ENCODE measurements at regions not wholly inside any gene's neighbourhood (a gene's known extent, or its start where the extent isn't known, plus 50 kb on each side); places are given as distances from the start of the nearest gene placed in this dataset.

- TF ChIP-seq TARDBP (IDR thresholded peaks at IDR 0.05) (no peak), FOXM1 (IDR thresholded peaks at IDR 0.05; ENCODE audit: borderline replicate concordance) (no peak), HDGF (IDR thresholded peaks at IDR 0.05; ENCODE audit: borderline replicate concordance) (no peak), NFRKB (IDR thresholded peaks at IDR 0.05) (no peak), BHLHE40 (IDR thresholded peaks at IDR 0.05; ENCODE audit: borderline replicate concordance) (no peak), ARNT (IDR thresholded peaks at IDR 0.05) (no peak), CTBP1 (IDR thresholded peaks at IDR 0.05; ENCODE audit: borderline replicate concordance) (no peak), PKNOX1 (IDR thresholded peaks at IDR 0.05) (no peak), SP1 (IDR thresholded peaks at IDR 0.05) (no peak), FOXA1 (IDR thresholded peaks at IDR 0.05) (no peak), ELF4 (IDR thresholded peaks at IDR 0.05) (no peak), LEF1 (IDR thresholded peaks at IDR 0.05; ENCODE audit: borderline replicate concordance) (no peak)
- POLR2A ChIA-PET, result no interaction called here
- CTCF ChIA-PET, result no interaction called here
- DNase-seq (ENCODE audit: extremely low spot score), result no peak
Observed at GRCh38 chr20:48278961-48279481, 493.7 kb upstream of the SULF2 start.

GRCh38 chr20:48277266-48277665, 492.0 kb upstream of the SULF2 start:
- POLR2A ChIA-PET, result no interaction called here
- TF ChIP-seq FOXK2 (IDR thresholded peaks at IDR 0.05) (no peak), ARNT (IDR thresholded peaks at IDR 0.05) (no peak), HDGF (IDR thresholded peaks at IDR 0.05; ENCODE audit: borderline replicate concordance) (no peak), FOXM1 (IDR thresholded peaks at IDR 0.05; ENCODE audit: borderline replicate concordance) (no peak), PKNOX1 (IDR thresholded peaks at IDR 0.05) (no peak), LEF1 (IDR thresholded peaks at IDR 0.05; ENCODE audit: borderline replicate concordance) (no peak), FOXA1 (IDR thresholded peaks at IDR 0.05) (no peak), SP1 (IDR thresholded peaks at IDR 0.05) (no peak), NFRKB (IDR thresholded peaks at IDR 0.05) (no peak), ELF4 (IDR thresholded peaks at IDR 0.05) (no peak), SUZ12 (IDR thresholded peaks at IDR 0.05) (no peak), CTBP1 (IDR thresholded peaks at IDR 0.05; ENCODE audit: borderline replicate concordance) (no peak), TARDBP (IDR thresholded peaks at IDR 0.05) (no peak)
- CTCF ChIA-PET, result no interaction called here
- no peak for DNase-seq (ENCODE audit: extremely low spot score)

- ChIA-PET CTCF (interaction anchor here (0.7 kb wide), 1 partner anchor 423 kb away, joined by 3 read pairs; no protein-coding TSS in a partner anchor), POLR2A (no interaction called here)
- TF ChIP-seq CTBP1 (IDR thresholded peaks at IDR 0.05; ENCODE audit: borderline replicate concordance) (no peak), HDGF (IDR thresholded peaks at IDR 0.05; ENCODE audit: borderline replicate concordance) (no peak)
- DNase-seq (ENCODE audit: extremely low spot score), result no peak
Observed at GRCh38 chr20:48276021-48276342, 490.7 kb upstream of the SULF2 start.

- ChIA-PET POLR2A (no interaction called here), CTCF (interaction anchor here (0.7 kb wide), 1 partner anchor 423 kb away, joined by 3 read pairs; no protein-coding TSS in a partner anchor)
- TF ChIP-seq SUZ12 (IDR thresholded peaks at IDR 0.05) (no peak), BHLHE40 (IDR thresholded peaks at IDR 0.05; ENCODE audit: borderline replicate concordance) (no peak), NFRKB (IDR thresholded peaks at IDR 0.05) (no peak), ZNF384 (IDR thresholded peaks at IDR 0.05) (no peak), ARNT (IDR thresholded peaks at IDR 0.05) (no peak), FOXK2 (IDR thresholded peaks at IDR 0.05) (no peak), CTBP1 (IDR thresholded peaks at IDR 0.05; ENCODE audit: borderline replicate concordance) (no peak), FOXM1 (IDR thresholded peaks at IDR 0.05; ENCODE audit: borderline replicate concordance) (no peak), HDGF (IDR thresholded peaks at IDR 0.05; ENCODE audit: borderline replicate concordance) (no peak), FOXA1 (IDR thresholded peaks at IDR 0.05) (no peak), L3MBTL2 (conservative IDR thresholded peaks at IDR 0.05) (no peak), PKNOX1 (IDR thresholded peaks at IDR 0.05) (no peak), SP1 (IDR thresholded peaks at IDR 0.05) (no peak), ELF4 (IDR thresholded peaks at IDR 0.05) (no peak), LEF1 (IDR thresholded peaks at IDR 0.05; ENCODE audit: borderline replicate concordance) (no peak), TARDBP (IDR thresholded peaks at IDR 0.05) (no peak)
- DNase-seq (ENCODE audit: extremely low spot score), result no peak
Observed at GRCh38 chr20:48275286-48276020, 490.2 kb upstream of the SULF2 start.

GRCh38 chr20:48273843-48274242, 488.6 kb upstream of the SULF2 start:
- ChIA-PET POLR2A (no interaction called here), CTCF (no interaction called here)
- no peak for DNase-seq (ENCODE audit: extremely low spot score)
- TF ChIP-seq PKNOX1 (IDR thresholded peaks at IDR 0.05) (no peak), NFRKB (IDR thresholded peaks at IDR 0.05) (no peak), ELF4 (IDR thresholded peaks at IDR 0.05) (no peak), BHLHE40 (IDR thresholded peaks at IDR 0.05; ENCODE audit: borderline replicate concordance) (no peak)

- no peak for DNase-seq (ENCODE audit: extremely low spot score)
- no peak for TF ChIP-seq ELF4 (IDR thresholded peaks at IDR 0.05)
- TF ChIP-seq BHLHE40 (IDR thresholded peaks at IDR 0.05; ENCODE audit: borderline replicate concordance), result no peak
- no peak for TF ChIP-seq FOXM1 (IDR thresholded peaks at IDR 0.05; ENCODE audit: borderline replicate concordance)
- TF ChIP-seq FOXA1 (IDR thresholded peaks at IDR 0.05), result no peak
- TF ChIP-seq FOXK2 (IDR thresholded peaks at IDR 0.05), result no peak
- no peak for TF ChIP-seq L3MBTL2 (conservative IDR thresholded peaks at IDR 0.05)
- POLR2A ChIA-PET, result no interaction called here
- CTCF ChIA-PET, result no interaction called here
Observed at GRCh38 chr20:48270885-48271284, 485.6 kb upstream of the SULF2 start.

Data from HEK293T (cell line).